ENCODE measurements at regions not wholly inside any gene's neighbourhood (a gene's known extent, or its start where the extent isn't known, plus 50 kb on each side); places are given as distances from the start of the nearest gene placed in this dataset.

DNA sequence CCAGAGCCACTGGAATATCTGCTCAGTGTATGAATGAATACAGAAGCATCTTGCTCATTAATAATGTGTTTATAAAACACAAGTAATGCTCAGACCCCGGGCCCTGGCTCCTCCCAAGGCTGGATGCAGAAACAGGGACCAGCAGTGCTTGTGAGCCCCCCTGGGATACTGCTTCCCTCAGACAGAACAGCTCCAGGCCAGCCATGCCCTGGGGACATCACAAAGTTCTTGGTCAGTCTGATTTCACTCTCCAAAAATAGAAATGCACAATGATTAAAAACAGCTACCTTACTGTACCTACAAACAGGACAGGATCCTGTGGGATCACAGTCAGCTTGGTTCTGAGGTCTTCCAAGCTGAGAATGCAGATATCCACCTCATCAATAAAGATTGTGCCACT, 68.2 kb downstream of the ABCC12 start:
- no peak overlapping the region for H3K4me3 ChIP-seq (ENCODE audit: low read depth, low read length, poor library complexity, severe bottlenecking)
- H3K36me3 ChIP-seq (ENCODE audit: insufficient read depth, low read length), result no peaks in the 10 kb centered on the region
- H3K79me2 ChIP-seq (ENCODE audit: insufficient read depth, low read length), result no peaks in the 10 kb centered on the region
- H3K27me3 ChIP-seq (ENCODE audit: insufficient read depth, low read length), result 0 out of 2 replicates have a peak, but pooled peaks cover 4% of the 10 kb centered on the region
- H3K9ac ChIP-seq (ENCODE audit: low read length), result no peak overlapping the region
- no peaks in the 10 kb centered on the region for H3K9me2 ChIP-seq (ENCODE audit: low read depth, low read length)
- no peak for TF ChIP-seq EZH2 (IDR thresholded peaks at IDR 0.05; ENCODE audit: borderline replicate concordance, low read length)
- TF ChIP-seq, protein P1, sequence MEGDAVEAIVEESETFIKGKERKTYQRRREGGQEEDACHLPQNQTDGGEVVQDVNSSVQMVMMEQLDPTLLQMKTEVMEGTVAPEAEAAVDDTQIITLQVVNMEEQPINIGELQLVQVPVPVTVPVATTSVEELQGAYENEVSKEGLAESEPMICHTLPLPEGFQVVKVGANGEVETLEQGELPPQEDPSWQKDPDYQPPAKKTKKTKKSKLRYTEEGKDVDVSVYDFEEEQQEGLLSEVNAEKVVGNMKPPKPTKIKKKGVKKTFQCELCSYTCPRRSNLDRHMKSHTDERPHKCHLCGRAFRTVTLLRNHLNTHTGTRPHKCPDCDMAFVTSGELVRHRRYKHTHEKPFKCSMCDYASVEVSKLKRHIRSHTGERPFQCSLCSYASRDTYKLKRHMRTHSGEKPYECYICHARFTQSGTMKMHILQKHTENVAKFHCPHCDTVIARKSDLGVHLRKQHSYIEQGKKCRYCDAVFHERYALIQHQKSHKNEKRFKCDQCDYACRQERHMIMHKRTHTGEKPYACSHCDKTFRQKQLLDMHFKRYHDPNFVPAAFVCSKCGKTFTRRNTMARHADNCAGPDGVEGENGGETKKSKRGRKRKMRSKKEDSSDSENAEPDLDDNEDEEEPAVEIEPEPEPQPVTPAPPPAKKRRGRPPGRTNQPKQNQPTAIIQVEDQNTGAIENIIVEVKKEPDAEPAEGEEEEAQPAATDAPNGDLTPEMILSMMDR (IDR thresholded peaks at IDR 0.05; ENCODE audit: low read length), result no peak
- no peak overlapping the region for H3K4me2 ChIP-seq (ENCODE audit: low read length)
- no peaks in the 10 kb centered on the region for H3K9me3 ChIP-seq (ENCODE audit: low read length)
- no peak overlapping the region for H2AFZ ChIP-seq (ENCODE audit: low read length)
- no peak overlapping the region for H3K27ac ChIP-seq (ENCODE audit: low read depth, low read length, poor library complexity, severe bottlenecking)
- no peaks in the 10 kb centered on the region for H3K4me1 ChIP-seq (ENCODE audit: insufficient read depth, low read length, severe bottlenecking)
- H4K20me1 ChIP-seq (ENCODE audit: insufficient read depth, low read length), result no peaks in the 10 kb centered on the region
- no peaks in the 10 kb centered on the region for H3F3A ChIP-seq (ENCODE audit: insufficient read depth, low read length)

DNA sequence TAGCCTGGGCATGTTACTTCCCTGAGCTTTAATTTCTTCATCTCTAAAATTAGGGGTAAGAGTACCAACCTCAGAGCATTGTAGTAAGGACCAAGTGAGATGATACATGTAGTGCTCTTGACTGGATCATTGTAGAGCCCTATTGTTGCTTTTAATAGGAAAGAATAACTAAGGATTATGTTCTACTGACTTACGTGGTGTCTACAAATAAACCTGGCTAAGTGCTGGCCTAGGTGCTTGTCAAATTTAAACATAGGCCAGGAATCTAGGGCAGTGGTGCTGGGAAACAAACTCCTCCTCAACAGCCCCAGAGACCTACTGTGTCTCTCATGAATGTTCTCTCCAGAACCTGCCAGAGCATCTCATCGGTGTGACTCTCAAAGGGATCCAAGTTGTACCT, 69.4 kb downstream of the ABCC12 start:
- no peaks in the 10 kb centered on the region for H3K36me3 ChIP-seq (ENCODE audit: insufficient read depth, low read length)
- no peaks in the 10 kb centered on the region for H4K20me1 ChIP-seq (ENCODE audit: insufficient read depth, low read length)
- no peak for TF ChIP-seq EZH2 (IDR thresholded peaks at IDR 0.05; ENCODE audit: borderline replicate concordance, low read length)
- TF ChIP-seq, protein P1 (IDR thresholded peaks at IDR 0.05; ENCODE audit: low read length), result no peak
- no peak overlapping the region for H2AFZ ChIP-seq (ENCODE audit: low read length)
- H3K9me2 ChIP-seq (ENCODE audit: low read depth, low read length), result no peaks in the 10 kb centered on the region
- H3K9me3 ChIP-seq (ENCODE audit: low read length), result no peaks in the 10 kb centered on the region
- H3K4me3 ChIP-seq (ENCODE audit: low read depth, low read length, poor library complexity, severe bottlenecking), result no peak overlapping the region
- H3K4me2 ChIP-seq (ENCODE audit: low read length), result no peak overlapping the region
- H3K27ac ChIP-seq (ENCODE audit: low read depth, low read length, poor library complexity, severe bottlenecking), result no peak overlapping the region
- H3K79me2 ChIP-seq (ENCODE audit: insufficient read depth, low read length), result no peaks in the 10 kb centered on the region
- H3K9ac ChIP-seq (ENCODE audit: low read length), result no peak overlapping the region
- no peaks in the 10 kb centered on the region for H3F3A ChIP-seq (ENCODE audit: insufficient read depth, low read length)
- no peaks in the 10 kb centered on the region for H3K4me1 ChIP-seq (ENCODE audit: insufficient read depth, low read length, severe bottlenecking)
- H3K27me3 ChIP-seq (ENCODE audit: insufficient read depth, low read length), result 0 out of 2 replicates have a peak, but pooled peaks cover 4% of the 10 kb centered on the region

- Histone ChIP-seq H3K9me2 (ENCODE audit: low read depth, low read length) (no peaks in the 10 kb centered on the region), H3K79me2 (ENCODE audit: insufficient read depth, low read length) (no peaks in the 10 kb centered on the region), H3F3A (ENCODE audit: insufficient read depth, low read length) (no peaks in the 10 kb centered on the region), H4K20me1 (ENCODE audit: insufficient read depth, low read length) (no peaks in the 10 kb centered on the region), H3K4me2 (ENCODE audit: low read length) (no peak overlapping the region), H3K4me3 (ENCODE audit: low read depth, low read length, poor library complexity, severe bottlenecking) (no peak overlapping the region), H3K9ac (ENCODE audit: low read length) (no peak overlapping the region), H2AFZ (ENCODE audit: low read length) (no peak overlapping the region), H3K36me3 (ENCODE audit: insufficient read depth, low read length) (no peaks in the 10 kb centered on the region), H3K27me3 (ENCODE audit: insufficient read depth, low read length) (0 out of 2 replicates have a peak, but pooled peaks cover 4% of the 10 kb centered on the region), H3K27ac (ENCODE audit: low read depth, low read length, poor library complexity, severe bottlenecking) (no peak overlapping the region), H3K4me1 (ENCODE audit: insufficient read depth, low read length, severe bottlenecking) (no peaks in the 10 kb centered on the region), H3K9me3 (ENCODE audit: low read length) (no peaks in the 10 kb centered on the region)
- no peak for TF ChIP-seq EZH2 (IDR thresholded peaks at IDR 0.05; ENCODE audit: borderline replicate concordance, low read length)
- TF ChIP-seq, protein P1 (IDR thresholded peaks at IDR 0.05; ENCODE audit: low read length), result no peak
Observed at GRCh38 chr16:48085729-48086128, 70.1 kb downstream of the ABCC12 start.

All from OCI-LY1 (cell line).